DOHH2 (cell line): ENCODE measurements at regions not wholly inside any gene's neighbourhood (a gene's known extent, or its start where the extent isn't known, plus 50 kb on each side); places are given as distances from the start of the nearest gene placed in this dataset.

Experiments used
- H3F3A ChIP-seq: fragments of 200-600 bp; sonication (generic), shearing (Covaris generic); 2 replicates; pipeline ENCODE4 v1.6.0; 2016; ENCODE audit warnings: antibody characterized with exemption, mild to moderate bottlenecking; ENCODE audit not compliant: control insufficient read depth, insufficient read depth
- H3K27ac ChIP-seq: fragments of 200-600 bp; sonication (generic); 2 replicates; pipeline ENCODE4 v1.5.1; 2014; ENCODE audit warnings: low read depth, mild to moderate bottlenecking, low read length, moderate library complexity
- H3K27me3 ChIP-seq: fragments of 200-600 bp; sonication (generic); 2 replicates; pipeline ENCODE4 v1.6.1; 2014; ENCODE audit warnings: mild to moderate bottlenecking, low read length, mixed read lengths; ENCODE audit not compliant: control insufficient read depth
- H3K36me3 ChIP-seq: fragments of 200-600 bp; sonication (generic); 2 replicates; pipeline ENCODE4 v1.6.1; 2014; ENCODE audit warnings: mild to moderate bottlenecking, low read length, moderate library complexity, mixed read lengths; ENCODE audit not compliant: control insufficient read depth
- H3K4me1 ChIP-seq: fragments of 200-600 bp; sonication (generic); 2 replicates; pipeline ENCODE4 v1.6.1; 2014; ENCODE audit warnings: mild to moderate bottlenecking, low read length, mixed read lengths; ENCODE audit not compliant: control insufficient read depth
- H3K4me2 ChIP-seq: fragments of 200-600 bp; sonication (generic); 2 replicates; pipeline ENCODE4 v1.6.0; 2014; ENCODE audit warnings: mild to moderate bottlenecking, low read length, moderate library complexity
- H3K4me3 ChIP-seq: fragments of 200-600 bp; sonication (generic); 2 replicates; pipeline ENCODE4 v1.5.1; 2014; ENCODE audit warnings: mild to moderate bottlenecking, low read length, mixed read lengths
- H3K79me2 ChIP-seq: fragments of 200-600 bp; sonication (generic); 2 replicates; pipeline ENCODE4 v1.6.1; 2014; ENCODE audit warnings: mild to moderate bottlenecking, low read length, mixed read lengths; ENCODE audit not compliant: control insufficient read depth
- H3K9me2 ChIP-seq: fragments of 200-600 bp; sonication (generic); replicated peaks from 2 replicates; pipeline ENCODE4 v1.6.1; 2014; ENCODE audit warnings: mild to moderate bottlenecking, low read length, mixed read lengths; ENCODE audit not compliant: control insufficient read depth
- H3K9me3 ChIP-seq: fragments of 200-600 bp; sonication (generic); 2 replicates; pipeline ENCODE4 v1.6.1; 2014; ENCODE audit warnings: antibody characterized with exemption, low read length, mixed read lengths; ENCODE audit not compliant: control insufficient read depth, insufficient read depth
- H4K20me1 ChIP-seq: fragments of 200-600 bp; sonication (generic); 2 replicates; pipeline ENCODE4 v1.6.0; 2014; ENCODE audit warnings: low read depth, mild to moderate bottlenecking, antibody characterized with exemption, low read length, moderate library complexity; ENCODE audit not compliant: control insufficient read depth, insufficient read depth
- EZH2phosphoT487 ChIP-seq: fragments of 200-600 bp; sonication (generic); IDR thresholded peaks from 2 replicates; pipeline ENCODE4 v1.6.1; 2017; ENCODE audit warnings: borderline replicate concordance, mild to moderate bottlenecking, antibody characterized with exemption, low read length, moderate library complexity, mixed read lengths
- TF ChIP-seq, protein P1 (sequence below): fragments of 200-600 bp; sonication (generic); IDR thresholded peaks from one replicate; pipeline ENCODE4 v1.5.1; 2014; ENCODE audit warnings: antibody characterized with exemption, mild to moderate bottlenecking, low read depth, low read length; ENCODE audit not compliant: poor library complexity, severe bottlenecking

DNA sequence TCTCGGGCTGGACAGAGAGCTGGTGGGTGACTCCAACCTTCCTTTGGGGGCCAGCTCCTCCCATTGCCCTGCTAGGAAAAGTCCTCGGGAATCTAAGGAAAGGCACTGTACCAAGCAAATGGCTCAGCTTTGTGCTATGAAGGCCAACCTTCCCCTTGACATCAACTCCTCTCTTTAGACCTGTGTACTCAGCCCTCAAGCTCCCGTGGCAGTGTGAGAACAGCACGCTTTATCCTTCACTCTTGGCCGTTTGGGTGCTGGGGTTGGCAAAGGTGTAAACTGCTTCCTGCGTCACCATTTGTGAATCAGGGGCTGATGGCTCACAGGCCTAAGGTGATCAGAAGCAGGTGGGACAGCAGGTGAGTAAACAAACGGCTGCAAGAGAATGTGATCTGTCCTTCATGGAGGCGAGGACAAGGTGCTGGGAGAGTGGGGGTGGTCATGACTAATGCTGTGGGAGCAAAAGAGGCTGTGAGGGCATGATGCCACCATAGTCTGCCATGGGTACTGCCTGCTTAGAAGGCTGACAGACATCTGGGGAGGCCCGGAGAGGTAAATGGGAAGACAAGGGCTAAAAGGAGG, 165.2 kb upstream of the TPM1 start:
- Histone ChIP-seq H3K4me1 (no peaks in the 10 kb centered on the region), H3K9me3 (no peaks in the 10 kb centered on the region), H3K27me3 (peaks cover 4% of the 10 kb centered on the region; the same call in 1 of the 2 replicates), H3F3A (no peaks in the 10 kb centered on the region), H3K4me2 (no peak overlapping the region), H3K9me2 (no peaks in the 10 kb centered on the region), H3K79me2 (no peaks in the 10 kb centered on the region), H3K27ac (no peak overlapping the region), H4K20me1 (no peaks in the 10 kb centered on the region), H3K4me3 (no peak overlapping the region), H3K36me3 (no peaks in the 10 kb centered on the region)
- TF ChIP-seq, protein P1, sequence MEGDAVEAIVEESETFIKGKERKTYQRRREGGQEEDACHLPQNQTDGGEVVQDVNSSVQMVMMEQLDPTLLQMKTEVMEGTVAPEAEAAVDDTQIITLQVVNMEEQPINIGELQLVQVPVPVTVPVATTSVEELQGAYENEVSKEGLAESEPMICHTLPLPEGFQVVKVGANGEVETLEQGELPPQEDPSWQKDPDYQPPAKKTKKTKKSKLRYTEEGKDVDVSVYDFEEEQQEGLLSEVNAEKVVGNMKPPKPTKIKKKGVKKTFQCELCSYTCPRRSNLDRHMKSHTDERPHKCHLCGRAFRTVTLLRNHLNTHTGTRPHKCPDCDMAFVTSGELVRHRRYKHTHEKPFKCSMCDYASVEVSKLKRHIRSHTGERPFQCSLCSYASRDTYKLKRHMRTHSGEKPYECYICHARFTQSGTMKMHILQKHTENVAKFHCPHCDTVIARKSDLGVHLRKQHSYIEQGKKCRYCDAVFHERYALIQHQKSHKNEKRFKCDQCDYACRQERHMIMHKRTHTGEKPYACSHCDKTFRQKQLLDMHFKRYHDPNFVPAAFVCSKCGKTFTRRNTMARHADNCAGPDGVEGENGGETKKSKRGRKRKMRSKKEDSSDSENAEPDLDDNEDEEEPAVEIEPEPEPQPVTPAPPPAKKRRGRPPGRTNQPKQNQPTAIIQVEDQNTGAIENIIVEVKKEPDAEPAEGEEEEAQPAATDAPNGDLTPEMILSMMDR = no peak

DNA sequence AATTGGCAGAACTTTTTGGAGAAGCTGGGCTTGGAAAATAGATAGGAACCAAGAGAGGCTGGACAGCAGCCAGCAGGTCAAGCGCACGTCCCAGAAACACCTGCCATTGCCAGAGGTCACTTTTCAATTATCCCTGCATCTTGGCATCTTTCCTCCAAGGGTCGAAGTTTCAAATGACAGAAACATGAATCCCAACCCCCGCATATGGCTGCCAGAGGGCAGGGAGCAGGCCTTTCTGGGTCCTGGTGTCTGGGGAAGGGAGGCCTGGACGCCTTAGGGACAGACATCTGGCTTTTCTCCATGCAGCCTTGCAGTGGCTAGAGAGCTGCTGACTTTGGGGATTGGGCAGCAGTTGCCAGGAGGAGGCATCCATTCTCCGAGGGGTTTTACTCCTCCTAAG, 164.5 kb upstream of the TPM1 start:
- no peak overlapping the region for H3K27ac ChIP-seq
- no peak overlapping the region for H3K4me2 ChIP-seq
- no peak overlapping the region for H3K4me3 ChIP-seq
- no peaks in the 10 kb centered on the region for H3K36me3 ChIP-seq
- H3K27me3 ChIP-seq = peaks cover 4% of the 10 kb centered on the region; the same call in 1 of the 2 replicates
- H3K4me1 ChIP-seq = no peaks in the 10 kb centered on the region
- H3K9me3 ChIP-seq = no peaks in the 10 kb centered on the region
- no peaks in the 10 kb centered on the region for H3K79me2 ChIP-seq
- no peak for TF ChIP-seq EZH2phosphoT487
- no peaks in the 10 kb centered on the region for H3F3A ChIP-seq
- H3K9me2 ChIP-seq = no peaks in the 10 kb centered on the region
- H4K20me1 ChIP-seq = no peaks in the 10 kb centered on the region

DNA sequence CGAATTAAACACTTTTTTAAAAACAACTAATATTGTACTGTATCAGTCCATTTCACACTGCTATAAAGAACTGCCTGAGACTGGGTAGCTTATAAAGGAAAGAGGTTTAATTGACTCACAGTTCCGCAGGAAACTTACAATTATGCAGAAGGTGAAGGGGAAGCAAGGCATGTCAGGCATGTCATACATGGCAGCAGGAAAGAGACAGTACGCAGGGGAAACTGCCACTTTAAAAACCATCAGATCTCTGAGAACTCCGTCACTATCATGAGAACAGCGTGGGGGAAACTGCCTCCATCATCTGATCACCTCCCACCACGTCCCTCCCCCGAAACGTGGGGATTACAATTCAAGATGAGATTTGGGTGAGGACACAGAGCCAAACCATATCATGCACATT, 162.8 kb upstream of the TPM1 start:
- no peaks in the 10 kb centered on the region for H3K4me1 ChIP-seq

DNA sequence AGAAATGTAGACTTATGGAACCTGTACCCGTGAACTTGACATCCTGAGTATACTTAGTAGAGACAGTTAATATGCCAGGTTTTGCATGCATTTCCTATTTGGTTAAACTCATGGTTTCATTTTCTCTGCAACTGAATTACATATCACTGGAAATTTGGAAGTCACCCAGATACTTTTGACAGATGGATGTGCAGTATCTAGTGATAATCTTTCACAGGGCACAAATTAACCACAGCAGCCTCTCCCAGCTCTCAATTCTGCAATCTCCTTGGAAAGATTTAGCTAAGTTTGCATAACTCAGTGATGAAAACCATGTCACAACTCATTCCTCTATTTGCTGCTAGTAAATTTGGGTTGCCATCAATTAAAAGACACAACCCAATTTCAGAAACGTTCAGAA, 162.3 kb upstream of the TPM1 start:
- TF ChIP-seq, protein P1 = no peak
- no peak for TF ChIP-seq EZH2phosphoT487
- no peaks in the 10 kb centered on the region for H4K20me1 ChIP-seq
- no peaks in the 10 kb centered on the region for H3K36me3 ChIP-seq
- no peaks in the 10 kb centered on the region for H3K27me3 ChIP-seq
- no peaks in the 10 kb centered on the region for H3K79me2 ChIP-seq
- no peaks in the 10 kb centered on the region for H3K4me1 ChIP-seq
- H3K4me2 ChIP-seq = no peak overlapping the region
- H3K9me3 ChIP-seq = no peaks in the 10 kb centered on the region
- no peaks in the 10 kb centered on the region for H3F3A ChIP-seq
- H3K27ac ChIP-seq = no peak overlapping the region
- no peak overlapping the region for H3K4me3 ChIP-seq
- H3K9me2 ChIP-seq = no peaks in the 10 kb centered on the region

More for the DNA sequence above, 162.8 kb upstream of the TPM1 start:
- Histone ChIP-seq H3K4me3 (no peak overlapping the region), H3K9me2 (no peaks in the 10 kb centered on the region), H4K20me1 (no peaks in the 10 kb centered on the region), H3K27ac (no peak overlapping the region), H3K36me3 (no peaks in the 10 kb centered on the region), H3K4me2 (no peak overlapping the region), H3K79me2 (no peaks in the 10 kb centered on the region), H3K27me3 (no peaks in the 10 kb centered on the region), H3F3A (no peaks in the 10 kb centered on the region), H3K9me3 (no peaks in the 10 kb centered on the region)
- TF ChIP-seq EZH2phosphoT487 = no peak
- TF ChIP-seq, protein P1 = no peak
